ENCODE measurements at regions not wholly inside any gene's neighbourhood (a gene's known extent, or its start where the extent isn't known, plus 50 kb on each side); places are given as distances from the start of the nearest gene placed in this dataset.

DNA sequence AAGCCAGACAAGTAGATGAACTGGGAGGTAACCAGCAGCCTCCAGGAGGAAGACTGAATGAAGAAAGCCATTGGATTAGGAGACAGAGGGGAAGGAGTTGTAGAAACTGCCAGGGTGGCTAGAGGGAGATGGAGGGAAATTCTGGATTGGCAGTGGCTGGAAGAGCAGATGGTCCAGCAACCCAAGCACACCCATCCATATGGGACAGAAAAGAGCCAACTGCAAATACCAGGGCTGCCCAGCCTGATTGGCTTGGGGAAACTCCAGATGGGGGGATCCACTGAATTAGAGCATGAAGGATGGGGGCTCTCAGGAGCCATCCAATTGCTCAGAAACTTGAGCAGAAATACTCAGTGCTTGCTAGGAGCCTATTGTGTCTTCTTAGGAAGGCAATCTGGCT is 173.5 kb upstream of the EPB41L3 start:
- H3K4ac ChIP-seq (ENCODE audit: low read depth, low read length) = no peak overlapping the region
- H3K27me3 ChIP-seq (ENCODE audit: insufficient read depth, low read length, poor library complexity) = no peaks in the 10 kb centered on the region
- H3K36me3 ChIP-seq (ENCODE audit: control insufficient read depth, insufficient read depth, low read length) = no peaks in the 10 kb centered on the region
- no peak overlapping the region for H3K9ac ChIP-seq (ENCODE audit: low read length)
- no peaks in the 10 kb centered on the region for H3K79me2 ChIP-seq (ENCODE audit: control insufficient read depth, insufficient read depth, low read length)
- H3K4me1 ChIP-seq (ENCODE audit: control insufficient read depth, low read depth, low read length) = no peaks in the 10 kb centered on the region
- no peak overlapping the region for H2BK5ac ChIP-seq (ENCODE audit: low read length)
- no peak overlapping the region for H3K4me2 ChIP-seq (ENCODE audit: low read length)
- H3K56ac ChIP-seq (ENCODE audit: low read length) = no peak overlapping the region
- no peak overlapping the region for H3K4me3 ChIP-seq (ENCODE audit: low read length)
- H2BK15ac ChIP-seq (replicated peaks; ENCODE audit: low read depth) = no peak overlapping the region
- no peak overlapping the region for H4K5ac ChIP-seq (ENCODE audit: low read length)
- H3K18ac ChIP-seq (ENCODE audit: low read length) = no peak overlapping the region
- no peak overlapping the region for H4K8ac ChIP-seq (ENCODE audit: low read depth, low read length)
- no peaks in the 10 kb centered on the region for H3K79me1 ChIP-seq (ENCODE audit: low read length)
- no peak for DNase-seq
- no peak overlapping the region for H3K23ac ChIP-seq (ENCODE audit: low read length)
- H2AK5ac ChIP-seq (ENCODE audit: low read length) = no peak overlapping the region
- no peak overlapping the region for H2BK120ac ChIP-seq (ENCODE audit: low read depth, low read length)
- no peak overlapping the region for H3K27ac ChIP-seq (ENCODE audit: low read depth, low read length)

DNA sequence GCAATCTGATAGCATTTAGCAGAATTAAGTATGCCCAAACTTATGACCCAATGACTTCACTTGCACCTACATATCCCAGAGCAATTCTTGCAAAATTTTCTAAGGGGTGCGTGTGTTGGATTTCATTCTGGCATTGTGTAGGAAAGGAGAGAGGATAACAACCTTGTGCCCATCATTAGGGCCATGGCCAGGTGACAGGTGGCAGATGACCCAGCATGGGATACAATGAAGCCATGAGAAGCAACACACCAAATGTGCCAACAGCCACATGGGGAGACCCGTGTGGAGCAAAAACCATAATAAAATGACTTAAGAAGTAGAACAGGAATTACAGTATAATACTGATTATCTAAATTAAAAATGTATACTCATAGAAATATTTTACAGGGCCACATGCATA is 166.9 kb upstream of the EPB41L3 start:
- H3K36me3 ChIP-seq (ENCODE audit: control insufficient read depth, insufficient read depth, low read length) = no peaks in the 10 kb centered on the region
- no peak overlapping the region for H3K4me3 ChIP-seq (ENCODE audit: low read length)
- no peak overlapping the region for H2BK15ac ChIP-seq (replicated peaks; ENCODE audit: low read depth)
- WGBS (ENCODE audit: extremely low coverage, insufficient coverage, low lambda C conversion rate) = no CpG with 5 or more reads among the region's 2 CpGs
- H3K56ac ChIP-seq (ENCODE audit: low read length) = no peak overlapping the region
- no peak overlapping the region for H3K4ac ChIP-seq (ENCODE audit: low read depth, low read length)
- H3K79me1 ChIP-seq (ENCODE audit: low read length) = no peaks in the 10 kb centered on the region
- no peak overlapping the region for H3K23ac ChIP-seq (ENCODE audit: low read length)
- no peak overlapping the region for H4K5ac ChIP-seq (ENCODE audit: low read length)
- H3K4me2 ChIP-seq (ENCODE audit: low read length) = no peak overlapping the region
- no peak overlapping the region for H3K9ac ChIP-seq (ENCODE audit: low read length)
- no peak overlapping the region for H2AK5ac ChIP-seq (ENCODE audit: low read length)
- H3K18ac ChIP-seq (ENCODE audit: low read length) = no peak overlapping the region
- no peaks in the 10 kb centered on the region for H3K79me2 ChIP-seq (ENCODE audit: control insufficient read depth, insufficient read depth, low read length)
- H2BK120ac ChIP-seq (ENCODE audit: low read depth, low read length) = no peak overlapping the region
- H2BK5ac ChIP-seq (ENCODE audit: low read length) = no peak overlapping the region
- no peak overlapping the region for H3K27ac ChIP-seq (ENCODE audit: low read depth, low read length)
- no peaks in the 10 kb centered on the region for H3K27me3 ChIP-seq (ENCODE audit: insufficient read depth, low read length, poor library complexity)
- no peak for DNase-seq
- no peaks in the 10 kb centered on the region for H3K4me1 ChIP-seq (ENCODE audit: control insufficient read depth, low read depth, low read length)
- H4K8ac ChIP-seq (ENCODE audit: low read depth, low read length) = no peak overlapping the region

DNA sequence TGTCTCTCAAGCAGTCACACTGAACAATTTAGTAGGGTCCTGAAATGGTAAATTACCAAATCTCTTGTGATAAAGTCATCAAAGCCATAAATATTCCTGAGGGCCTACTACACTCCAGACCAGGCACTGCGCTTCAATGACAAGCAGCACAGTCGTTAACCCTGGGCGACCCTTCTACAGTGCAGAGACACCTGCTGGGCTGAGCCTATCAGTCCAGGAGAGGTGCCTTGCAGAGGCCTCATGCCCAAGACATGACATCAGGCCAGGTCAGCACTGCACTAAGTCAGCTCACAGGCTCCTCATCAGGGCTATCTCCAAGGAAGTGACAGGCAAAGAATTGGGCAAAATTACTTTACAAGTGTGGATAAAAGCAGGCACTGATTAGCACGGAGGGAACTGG is 166.4 kb upstream of the EPB41L3 start:
- Histone ChIP-seq H3K4me3 (ENCODE audit: low read length) (no peak overlapping the region), H3K18ac (ENCODE audit: low read length) (no peak overlapping the region)
- WGBS (ENCODE audit: extremely low coverage, insufficient coverage, low lambda C conversion rate) = no CpG with 5 or more reads among the region's 4 CpGs

DNA sequence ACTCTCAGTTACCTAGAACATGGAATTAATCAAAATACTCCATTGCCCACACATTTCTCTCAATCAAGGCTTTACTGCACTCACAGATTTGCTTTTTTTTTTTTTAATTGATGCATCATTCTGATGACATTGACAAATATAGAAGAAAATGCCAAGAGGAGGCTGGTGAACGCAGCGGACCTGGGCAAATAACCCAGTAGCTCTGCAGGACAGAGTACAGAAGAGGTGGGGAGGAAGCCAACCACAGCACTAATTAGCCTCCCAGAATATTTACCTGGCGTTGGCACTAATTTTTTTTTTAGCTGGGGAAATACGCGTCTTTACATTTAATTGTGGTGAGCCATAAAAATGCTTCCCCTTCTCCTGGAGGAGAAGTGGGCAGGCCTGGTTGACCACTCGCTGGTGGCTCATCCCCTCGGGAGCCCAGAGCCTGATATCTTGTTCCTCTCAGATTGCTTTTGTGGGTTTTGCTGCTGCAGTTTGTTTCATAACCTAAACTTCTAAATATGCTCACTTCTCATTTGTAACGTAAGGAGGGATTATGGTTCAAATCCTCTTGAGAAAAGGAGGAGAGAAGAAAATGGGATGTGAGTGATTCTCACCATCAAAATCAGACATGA is 165.8 kb upstream of the EPB41L3 start:
- Histone ChIP-seq H3K23ac (ENCODE audit: low read length) (no peak overlapping the region), H2AK5ac (ENCODE audit: low read length) (no peak overlapping the region), H3K56ac (ENCODE audit: low read length) (no peak overlapping the region), H3K4me2 (ENCODE audit: low read length) (no peak overlapping the region), H3K36me3 (ENCODE audit: control insufficient read depth, insufficient read depth, low read length) (no peaks in the 10 kb centered on the region), H4K8ac (ENCODE audit: low read depth, low read length) (no peak overlapping the region), H2BK5ac (ENCODE audit: low read length) (no peak overlapping the region), H3K4me3 (ENCODE audit: low read length) (no peak overlapping the region), H4K5ac (ENCODE audit: low read length) (no peak overlapping the region), H3K27me3 (ENCODE audit: insufficient read depth, low read length, poor library complexity) (no peaks in the 10 kb centered on the region), H3K18ac (ENCODE audit: low read length) (no peak overlapping the region), H3K79me2 (ENCODE audit: control insufficient read depth, insufficient read depth, low read length) (no peaks in the 10 kb centered on the region), H3K4me1 (ENCODE audit: control insufficient read depth, low read depth, low read length) (no peaks in the 10 kb centered on the region), H3K27ac (ENCODE audit: low read depth, low read length) (no peak overlapping the region), H2BK120ac (ENCODE audit: low read depth, low read length) (no peak overlapping the region), H3K4ac (ENCODE audit: low read depth, low read length) (no peak overlapping the region), H3K79me1 (ENCODE audit: low read length) (no peaks in the 10 kb centered on the region), H2BK15ac (replicated peaks; ENCODE audit: low read depth) (no peak overlapping the region), H3K9ac (ENCODE audit: low read length) (no peak overlapping the region)
- no peak for DNase-seq
- no CpG with 5 or more reads among the region's 8 CpGs for WGBS (ENCODE audit: extremely low coverage, insufficient coverage, low lambda C conversion rate)

More for the DNA sequence above, 166.4 kb upstream of the EPB41L3 start:
- H3K4me1 ChIP-seq (ENCODE audit: control insufficient read depth, low read depth, low read length) = no peaks in the 10 kb centered on the region
- no peak overlapping the region for H3K4ac ChIP-seq (ENCODE audit: low read depth, low read length)
- peak; percentile 30 for DNase-seq
- H2BK5ac ChIP-seq (ENCODE audit: low read length) = no peak overlapping the region
- H3K56ac ChIP-seq (ENCODE audit: low read length) = no peak overlapping the region
- no peak overlapping the region for H4K5ac ChIP-seq (ENCODE audit: low read length)
- no peak overlapping the region for H2BK15ac ChIP-seq (replicated peaks; ENCODE audit: low read depth)
- H3K27ac ChIP-seq (ENCODE audit: low read depth, low read length) = no peak overlapping the region
- no peak overlapping the region for H3K9ac ChIP-seq (ENCODE audit: low read length)
- H3K36me3 ChIP-seq (ENCODE audit: control insufficient read depth, insufficient read depth, low read length) = no peaks in the 10 kb centered on the region
- H3K23ac ChIP-seq (ENCODE audit: low read length) = no peak overlapping the region
- H4K8ac ChIP-seq (ENCODE audit: low read depth, low read length) = no peak overlapping the region
- H3K4me2 ChIP-seq (ENCODE audit: low read length) = no peak overlapping the region
- no peaks in the 10 kb centered on the region for H3K27me3 ChIP-seq (ENCODE audit: insufficient read depth, low read length, poor library complexity)
- no peak overlapping the region for H2BK120ac ChIP-seq (ENCODE audit: low read depth, low read length)
- H3K79me1 ChIP-seq (ENCODE audit: low read length) = no peaks in the 10 kb centered on the region
- no peaks in the 10 kb centered on the region for H3K79me2 ChIP-seq (ENCODE audit: control insufficient read depth, insufficient read depth, low read length)
- no peak overlapping the region for H2AK5ac ChIP-seq (ENCODE audit: low read length)

DNA sequence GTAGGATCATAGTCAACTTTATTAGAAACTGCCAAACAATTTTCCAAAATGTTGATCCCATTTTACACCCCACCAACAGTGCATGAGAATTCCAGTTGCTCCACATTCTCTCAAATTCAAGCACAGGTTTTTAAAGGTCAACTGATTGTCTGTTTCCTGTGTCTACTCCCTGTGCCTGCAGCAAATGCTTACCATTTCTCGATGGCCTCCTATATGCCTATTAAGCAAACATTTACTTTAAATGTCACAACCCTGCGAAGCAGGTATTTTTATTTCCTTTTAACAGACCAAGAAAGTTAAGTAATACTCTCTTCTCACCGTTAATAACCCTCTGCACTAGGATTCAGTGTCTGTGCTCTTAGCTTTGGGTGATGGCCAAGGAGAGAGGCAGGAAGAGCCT is 163.8 kb upstream of the EPB41L3 start:
- WGBS (ENCODE audit: extremely low coverage, insufficient coverage, low lambda C conversion rate) = no CpG with 5 or more reads among the region's 3 CpGs
- Histone ChIP-seq H3K36me3 (ENCODE audit: control insufficient read depth, insufficient read depth, low read length) (no peaks in the 10 kb centered on the region), H3K4me2 (ENCODE audit: low read length) (no peak overlapping the region), H4K8ac (ENCODE audit: low read depth, low read length) (no peak overlapping the region), H3K56ac (ENCODE audit: low read length) (no peak overlapping the region), H3K27ac (ENCODE audit: low read depth, low read length) (no peak overlapping the region), H3K79me1 (ENCODE audit: low read length) (no peaks in the 10 kb centered on the region), H3K4ac (ENCODE audit: low read depth, low read length) (no peak overlapping the region), H3K79me2 (ENCODE audit: control insufficient read depth, insufficient read depth, low read length) (no peaks in the 10 kb centered on the region), H3K9ac (ENCODE audit: low read length) (no peak overlapping the region), H2BK15ac (replicated peaks; ENCODE audit: low read depth) (no peak overlapping the region), H3K4me3 (ENCODE audit: low read length) (no peak overlapping the region), H2AK5ac (ENCODE audit: low read length) (no peak overlapping the region), H3K23ac (ENCODE audit: low read length) (no peak overlapping the region), H2BK5ac (ENCODE audit: low read length) (no peak overlapping the region), H3K27me3 (ENCODE audit: insufficient read depth, low read length, poor library complexity) (no peaks in the 10 kb centered on the region), H4K5ac (ENCODE audit: low read length) (no peak overlapping the region), H2BK120ac (ENCODE audit: low read depth, low read length) (no peak overlapping the region), H3K18ac (ENCODE audit: low read length) (no peak overlapping the region), H3K4me1 (ENCODE audit: control insufficient read depth, low read depth, low read length) (no peaks in the 10 kb centered on the region)
- no peak for DNase-seq

DNA sequence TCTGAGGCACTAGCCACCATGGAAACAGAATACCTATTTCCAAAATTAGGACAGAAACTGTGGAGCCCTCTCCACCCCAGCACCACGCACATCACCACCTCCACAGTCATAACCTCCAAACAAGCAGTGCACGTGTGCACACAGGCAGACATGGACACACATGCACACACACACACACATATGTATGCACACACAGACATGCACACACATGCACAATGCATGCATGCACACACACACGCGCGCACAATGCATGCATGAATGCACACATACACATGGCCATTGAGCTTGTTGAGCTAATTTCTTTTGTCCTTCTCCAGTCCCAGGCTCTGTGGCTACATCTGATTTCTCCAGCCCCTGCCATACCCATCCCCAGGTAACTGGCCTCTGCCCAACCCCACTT is 161.6 kb upstream of the EPB41L3 start:
- no peaks in the 10 kb centered on the region for H3K27me3 ChIP-seq (ENCODE audit: insufficient read depth, low read length, poor library complexity)
- no peak overlapping the region for H3K4ac ChIP-seq (ENCODE audit: low read depth, low read length)
- H3K23ac ChIP-seq (ENCODE audit: low read length) = no peak overlapping the region
- no peaks in the 10 kb centered on the region for H3K36me3 ChIP-seq (ENCODE audit: control insufficient read depth, insufficient read depth, low read length)
- DNase-seq = no peak
- no peak overlapping the region for H3K4me2 ChIP-seq (ENCODE audit: low read length)
- H3K79me1 ChIP-seq (ENCODE audit: low read length) = no peaks in the 10 kb centered on the region
- H3K9ac ChIP-seq (ENCODE audit: low read length) = no peak overlapping the region
- H3K79me2 ChIP-seq (ENCODE audit: control insufficient read depth, insufficient read depth, low read length) = no peaks in the 10 kb centered on the region
- no peak overlapping the region for H4K5ac ChIP-seq (ENCODE audit: low read length)
- no peak overlapping the region for H3K27ac ChIP-seq (ENCODE audit: low read depth, low read length)
- H3K56ac ChIP-seq (ENCODE audit: low read length) = no peak overlapping the region
- no peak overlapping the region for H3K4me3 ChIP-seq (ENCODE audit: low read length)
- H2AK5ac ChIP-seq (ENCODE audit: low read length) = no peak overlapping the region
- no peak overlapping the region for H4K8ac ChIP-seq (ENCODE audit: low read depth, low read length)
- no peak overlapping the region for H2BK15ac ChIP-seq (replicated peaks; ENCODE audit: low read depth)
- no CpG with 5 or more reads among the region's 5 CpGs for WGBS (ENCODE audit: extremely low coverage, insufficient coverage, low lambda C conversion rate)
- no peaks in the 10 kb centered on the region for H3K4me1 ChIP-seq (ENCODE audit: control insufficient read depth, low read depth, low read length)
- H2BK5ac ChIP-seq (ENCODE audit: low read length) = no peak overlapping the region
- no peak overlapping the region for H3K18ac ChIP-seq (ENCODE audit: low read length)
- H2BK120ac ChIP-seq (ENCODE audit: low read depth, low read length) = no peak overlapping the region

All from mesendoderm (in vitro differentiated cells).